SK-N-SH (cell line): ENCODE measurements at regions not wholly inside any gene's neighbourhood (a gene's known extent, or its start where the extent isn't known, plus 50 kb on each side); places are given as distances from the start of the nearest gene placed in this dataset.

ENCODE experiments used
- CTCF ChIA-PET: fragments of 300-600, 350-600 bp; formaldehyde crosslinking; extraction: SDS; loops from one replicate; lab custom pipeline; 2021; lab: Yijun Ruan, JAX
- POLR2A ChIA-PET: fragments of 350-600 bp; sonication (Branson Sonifier 250); formaldehyde crosslinking; extraction: SDS; loops from one replicate; lab custom pipeline; 2020; ENCODE audit warnings: antibody characterized with exemption, inconsistent platforms; lab: Yijun Ruan, JAX
- DNase-seq: peaks from one replicate; pipeline ENCODE4 v3.0.0; 2012
- H2AFZ ChIP-seq: fragments of 200-600 bp; sonication (generic); 2 replicates; pipeline ENCODE4 v1.8.1; 2016; ENCODE audit warnings: antibody characterized with exemption, mild to moderate bottlenecking, low read depth
- H3F3A ChIP-seq: fragments of 200-600 bp; sonication (generic); replicated peaks from 2 replicates; pipeline ENCODE3; 2016; ENCODE audit warnings: antibody characterized with exemption, mild to moderate bottlenecking; ENCODE audit not compliant: insufficient read depth
- H3K27ac ChIP-seq, 2 experiments: fragments of 200-500 bp in 1 of 2; fragments of 200-600 bp in 1 of 2; sonication (Bioruptor generic) in 1 of 2; sonication (generic), shearing (Covaris generic) in 1 of 2; 2 replicates each; pipeline versions ENCODE4 v1.5.1 to v1.6.1; 2014 to 2016; ENCODE audit warnings: low read depth in 2 of 2, inconsistent platforms in 1 of 2, low read length in 1 of 2, mild to moderate bottlenecking in 1 of 2, mixed read lengths in 1 of 2
- H3K27me3 ChIP-seq: fragments of 200-600 bp; sonication (generic), shearing (Covaris generic); 2 replicates; pipeline ENCODE4 v1.6.1; 2016; ENCODE audit warnings: mixed run types; ENCODE audit not compliant: insufficient read depth
- H3K36me3 ChIP-seq, 2 experiments: fragments of 200-500 bp in 1 of 2; fragments of 200-600 bp in 1 of 2; sonication (Bioruptor generic) in 1 of 2; sonication (generic) in 1 of 2; replicated peaks in 1 of 2; 2 replicates each; pipeline versions ENCODE3 to v1.5.1; 2014 to 2016; ENCODE audit warnings: low read length in 1 of 2, mild to moderate bottlenecking in 1 of 2; ENCODE audit not compliant: insufficient read depth in 2 of 2, control insufficient read depth in 1 of 2
- H3K4me1 ChIP-seq, 2 experiments: fragments of 200-500 bp in 1 of 2; fragments of 200-600 bp in 1 of 2; sonication (Bioruptor generic) in 1 of 2; sonication (generic), shearing (Covaris generic) in 1 of 2; 2 replicates each; pipeline versions ENCODE4 v1.5.1 to v1.6.1; 2014 to 2016; ENCODE audit warnings: low read depth in 1 of 2, low read length in 1 of 2, mixed run types in 1 of 2; ENCODE audit not compliant: insufficient read depth in 2 of 2, control insufficient read depth in 1 of 2
- H3K4me2 ChIP-seq: fragments of 200-600 bp; sonication (generic), shearing (Covaris generic); 2 replicates; pipeline ENCODE4 v1.6.1; 2017; ENCODE audit warnings: mixed run types
- H3K4me3 ChIP-seq, 2 experiments: fragments of 200-500 bp in 1 of 2; fragments of 200-600 bp in 1 of 2; sonication (Bioruptor generic) in 1 of 2; sonication (generic), shearing (Covaris generic) in 1 of 2; 2 replicates each; pipeline versions ENCODE4 v1.5.1 to v1.8.1; 2014 to 2016; ENCODE audit warnings: low read depth in 2 of 2, inconsistent platforms in 1 of 2, low read length in 1 of 2, mild to moderate bottlenecking in 1 of 2, mixed read lengths in 1 of 2, moderate library complexity in 1 of 2
- H3K79me2 ChIP-seq: fragments of 200-600 bp; sonication (generic); 2 replicates; pipeline ENCODE4 v1.8.1; 2017; ENCODE audit warnings: mild to moderate bottlenecking; ENCODE audit not compliant: insufficient read depth
- H3K9ac ChIP-seq: fragments of 200-600 bp; sonication (generic); 2 replicates; pipeline ENCODE4 v1.6.1; 2017; ENCODE audit warnings: mixed run types
- H3K9me2 ChIP-seq: fragments of 200-600 bp; sonication (generic); 2 replicates; pipeline ENCODE4 v1.6.1; 2017; ENCODE audit warnings: mixed run types
- H3K9me3 ChIP-seq: fragments of 200-600 bp; sonication (generic); 2 replicates; pipeline ENCODE4 v1.6.1; 2017; ENCODE audit warnings: mixed run types, mild to moderate bottlenecking, moderate library complexity
- H4K20me1 ChIP-seq: fragments of 200-600 bp; sonication (generic); 2 replicates; pipeline ENCODE4 v1.6.1; 2017; ENCODE audit warnings: mild to moderate bottlenecking, mixed run types; ENCODE audit not compliant: insufficient read depth
- CHD2 ChIP-seq: fragments of 150-350 bp; IDR thresholded peaks from 2 replicates; pipeline ENCODE4 v1.6.1; 2018; ENCODE audit warnings: low read length; ENCODE audit not compliant: partially characterized antibody
- ELF1 ChIP-seq: IDR thresholded peaks from 2 replicates; pipeline ENCODE4 v1.4.0; 2012
- FOSL2 ChIP-seq: IDR thresholded peaks from 2 replicates; pipeline ENCODE4 v1.4.0; 2012; ENCODE audit warnings: low read depth, mild to moderate bottlenecking, moderate library complexity, borderline replicate concordance
- FOXJ3 ChIP-seq: sonication (generic); formaldehyde crosslinking; IDR thresholded peaks from 2 replicates; pipeline ENCODE4 v1.5.1; 2020; ENCODE audit warnings: mild to moderate bottlenecking, missing genetic modification reagents
- IRF3 ChIP-seq: fragments of 150-350 bp; IDR thresholded peaks from 2 replicates; pipeline ENCODE4 v1.6.1; 2016; ENCODE audit warnings: mild to moderate bottlenecking, low read depth, low read length
- JUND ChIP-seq: IDR thresholded peaks from 2 replicates; pipeline ENCODE4 v1.4.0; 2012
- MEF2A ChIP-seq: IDR thresholded peaks from 2 replicates; pipeline ENCODE4 v1.4.0; 2012; ENCODE audit warnings: low read depth, borderline replicate concordance
- MXI1 ChIP-seq: IDR thresholded peaks from 2 replicates; pipeline ENCODE4 v1.6.1; 2012; ENCODE audit warnings: mild to moderate bottlenecking, low read depth, low read length, improper control_type of control experiment
- NFIC ChIP-seq: IDR thresholded peaks from 2 replicates; pipeline ENCODE4 v1.4.0; 2012; ENCODE audit warnings: borderline replicate concordance
- PBX3 ChIP-seq: IDR thresholded peaks from 2 replicates; pipeline ENCODE4; 2012
- POLR2AphosphoS5 ChIP-seq: IDR thresholded peaks from 2 replicates; pipeline ENCODE4 v1.6.1; 2012; ENCODE audit warnings: low read depth, low read length
- RAD21 ChIP-seq: IDR thresholded peaks from 2 replicates; pipeline ENCODE4 v1.6.1; 2012; ENCODE audit warnings: mild to moderate bottlenecking, low read length
- RCOR1 ChIP-seq: fragments of 150-350 bp; IDR thresholded peaks from 2 replicates; pipeline ENCODE4 v1.6.1; 2017; ENCODE audit warnings: antibody characterized with exemption, low read length
- RFX5 ChIP-seq: IDR thresholded peaks from 2 replicates; pipeline ENCODE4 v1.6.1; 2012; ENCODE audit warnings: mild to moderate bottlenecking, improper control_type of control experiment, low read length
- RXRA ChIP-seq: IDR thresholded peaks from 2 replicates; pipeline ENCODE4 v1.4.0; 2012; ENCODE audit warnings: low read depth, mild to moderate bottlenecking, borderline replicate concordance
- SIN3A ChIP-seq: IDR thresholded peaks from 2 replicates; pipeline ENCODE4 v1.6.1; 2012; ENCODE audit warnings: low read depth, mild to moderate bottlenecking, low read length, moderate library complexity, borderline replicate concordance
- SMC3 ChIP-seq: IDR thresholded peaks from 2 replicates; pipeline ENCODE4 v1.6.1; 2012; ENCODE audit warnings: low read depth, low read length, improper control_type of control experiment
- TEAD4 ChIP-seq: IDR thresholded peaks from 2 replicates; pipeline ENCODE4 v1.4.0; 2012; ENCODE audit warnings: mild to moderate bottlenecking, borderline replicate concordance; ENCODE audit not compliant: insufficient read depth
- YY1 ChIP-seq: IDR thresholded peaks from 2 replicates; pipeline ENCODE4 v1.4.0; 2012; ENCODE audit warnings: low read depth, mild to moderate bottlenecking
- WGBS: methylation state at CpG from one replicate; pipeline ENCODE4 v1.1.6; 2017; ENCODE audit warnings: low lambda C conversion rate; 5-methylcytosine and 5-hydroxymethylcytosine counted together
- TF ChIP-seq, protein P1 (sequence below): IDR thresholded peaks from 2 replicates; pipeline ENCODE4 v1.4.0; 2012; ENCODE audit warnings: low read depth, borderline replicate concordance

- H3K4me3 ChIP-seq = no peak overlapping the region
Observed at GRCh38 chr1:38331496-38332210, 285.1 kb upstream of the POU3F1 start.

GRCh38 chr1:38330799-38331198 lies 284.2 kb upstream of the POU3F1 start:
- CTCF ChIA-PET = no interaction called here
- 17% methylated on average over 4 of the region's 5 CpGs for WGBS

More at GRCh38 chr1:38331496-38332210, 285.1 kb upstream of the POU3F1 start:
- WGBS = 17% methylated on average over 2 of the region's 2 CpGs
- TF ChIP-seq RAD21 (no peak), MXI1 (no peak), CHD2 (no peak), JUND (no peak), RXRA (no peak), POLR2AphosphoS5 (no peak), NFIC (no peak), FOXJ3 (CRISPR knock-in tag) (no peak), RCOR1 (no peak), MEF2A (no peak), YY1 (no peak), PBX3 (no peak), SIN3A (no peak), RFX5 (no peak), TEAD4 (no peak), FOSL2 (no peak), SMC3 (no peak), ELF1 (no peak)
- TF ChIP-seq, protein P1, sequence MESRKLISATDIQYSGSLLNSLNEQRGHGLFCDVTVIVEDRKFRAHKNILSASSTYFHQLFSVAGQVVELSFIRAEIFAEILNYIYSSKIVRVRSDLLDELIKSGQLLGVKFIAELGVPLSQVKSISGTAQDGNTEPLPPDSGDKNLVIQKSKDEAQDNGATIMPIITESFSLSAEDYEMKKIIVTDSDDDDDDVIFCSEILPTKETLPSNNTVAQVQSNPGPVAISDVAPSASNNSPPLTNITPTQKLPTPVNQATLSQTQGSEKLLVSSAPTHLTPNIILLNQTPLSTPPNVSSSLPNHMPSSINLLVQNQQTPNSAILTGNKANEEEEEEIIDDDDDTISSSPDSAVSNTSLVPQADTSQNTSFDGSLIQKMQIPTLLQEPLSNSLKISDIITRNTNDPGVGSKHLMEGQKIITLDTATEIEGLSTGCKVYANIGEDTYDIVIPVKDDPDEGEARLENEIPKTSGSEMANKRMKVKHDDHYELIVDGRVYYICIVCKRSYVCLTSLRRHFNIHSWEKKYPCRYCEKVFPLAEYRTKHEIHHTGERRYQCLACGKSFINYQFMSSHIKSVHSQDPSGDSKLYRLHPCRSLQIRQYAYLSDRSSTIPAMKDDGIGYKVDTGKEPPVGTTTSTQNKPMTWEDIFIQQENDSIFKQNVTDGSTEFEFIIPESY = no peak
- TF ChIP-seq, all 33 proteins: peak for 0
- ChIA-PET CTCF (no interaction called here), POLR2A (no interaction called here)
- Histone ChIP-seq H3K9me2 (no peaks in the 10 kb centered on the region), H3K9ac (no peak overlapping the region), H3F3A (no peaks in the 10 kb centered on the region), H3K27me3 (peaks cover 40% of the 10 kb centered on the region), H3K79me2 (no peaks in the 10 kb centered on the region), H4K20me1 (no peaks in the 10 kb centered on the region), H3K27ac (no peak overlapping the region), H3K36me3 (no peaks in the 10 kb centered on the region), H2AFZ (no peak overlapping the region), H3K9me3 (no peaks in the 10 kb centered on the region), H3K4me1 (peaks cover 0 to 5% of the 10 kb centered on the region in 2 experiments; a peak in 1 of 4 replicates), H3K4me2 (no peak overlapping the region)
- DNase-seq = no peak

More at GRCh38 chr1:38330799-38331198, 284.2 kb upstream of the POU3F1 start:
- H4K20me1 ChIP-seq = no peaks in the 10 kb centered on the region
- no peak overlapping the region for H3K4me2 ChIP-seq
- no peaks in the 10 kb centered on the region for H3F3A ChIP-seq
- POLR2A ChIA-PET = no interaction called here
- no peaks in the 10 kb centered on the region for H3K36me3 ChIP-seq
- DNase-seq = no peak
- H3K9me3 ChIP-seq = no peaks in the 10 kb centered on the region
- no peaks in the 10 kb centered on the region for H3K9me2 ChIP-seq
- H3K27me3 ChIP-seq = peaks cover 31% of the 10 kb centered on the region
- H2AFZ ChIP-seq = no peak overlapping the region
- no peak overlapping the region for H3K27ac ChIP-seq
- no peak overlapping the region for H3K9ac ChIP-seq
- no peaks in the 10 kb centered on the region for H3K79me2 ChIP-seq
- TF ChIP-seq SMC3 (no peak), FOSL2 (no peak), YY1 (no peak), IRF3 (no peak), SIN3A (no peak), MXI1 (no peak)
- H3K4me1 ChIP-seq = peaks cover 0 to 5% of the 10 kb centered on the region in 2 experiments; a peak in 1 of 4 replicates
- H3K4me3 ChIP-seq = no peak overlapping the region
